Fibroblast of lung (primary cell): ENCODE measurements at regions not wholly inside any gene's neighbourhood (a gene's known extent, or its start where the extent isn't known, plus 50 kb on each side); places are given as distances from the start of the nearest gene placed in this dataset.

Source experiments
- DNase-seq, 2 donors: peaks; one replicate each; pipeline versions ENCODE4 v3.0.0 to v3.0.0-alpha.2; 2010; ENCODE audit warnings: low read depth in 2 of 2
- H2AFZ ChIP-seq: 2 replicates; pipeline ENCODE4 v1.5.1; 2012; ENCODE audit warnings: low read length, control low read depth, inconsistent platforms
- H3K27ac ChIP-seq: 2 replicates; pipeline ENCODE4 v1.5.1; 2011; ENCODE audit warnings: low read length, control low read depth; ENCODE audit not compliant: insufficient read depth
- H3K27me3 ChIP-seq: 2 replicates; pipeline ENCODE4 v1.5.1; 2011; ENCODE audit warnings: mild to moderate bottlenecking, low read length; ENCODE audit not compliant: control insufficient read depth, insufficient read depth
- H3K36me3 ChIP-seq: 2 replicates; pipeline ENCODE4 v1.5.1; 2011; ENCODE audit warnings: low read length; ENCODE audit not compliant: control insufficient read depth, insufficient read depth
- H3K4me1 ChIP-seq: 2 replicates; pipeline ENCODE4 v1.5.1; 2011; ENCODE audit warnings: low read length; ENCODE audit not compliant: control insufficient read depth, insufficient read depth; ENCODE audit errors: extremely low read depth
- H3K4me2 ChIP-seq: 2 replicates; pipeline ENCODE4 v1.5.1; 2011; ENCODE audit warnings: low read length, control low read depth; ENCODE audit not compliant: insufficient read depth; ENCODE audit errors: extremely low read depth
- H3K4me3 ChIP-seq, 4 experiments: fragments of 200-600 bp in 1 of 4; sonication (generic) in 1 of 4; replicated peaks in 1 of 4; 2 replicates each; pipeline ENCODE4 v1.5.1; 2011 to 2016; ENCODE audit warnings: low read length in 4 of 4, low read depth in 3 of 4, mild to moderate bottlenecking in 3 of 4, control low read depth in 2 of 4, inconsistent platforms in 1 of 4, mixed read lengths in 1 of 4; ENCODE audit not compliant: insufficient read depth in 1 of 4; ENCODE audit errors: control extremely low read depth in 1 of 4
- H3K79me2 ChIP-seq: 2 replicates; pipeline ENCODE4 v1.5.1; 2012; ENCODE audit warnings: mild to moderate bottlenecking, low read length, inconsistent platforms; ENCODE audit not compliant: control insufficient read depth, insufficient read depth
- H3K9ac ChIP-seq: 2 replicates; pipeline ENCODE4 v1.5.1; 2011; ENCODE audit warnings: mild to moderate bottlenecking, low read length, control low read depth; ENCODE audit not compliant: insufficient read depth
- H3K9me3 ChIP-seq: 2 replicates; pipeline ENCODE4 v1.5.1; 2012; ENCODE audit warnings: low read depth, low read length; ENCODE audit not compliant: control insufficient read depth, insufficient read depth
- H4K20me1 ChIP-seq: 2 replicates; pipeline ENCODE4 v1.5.1; 2011; ENCODE audit warnings: low read length; ENCODE audit not compliant: control insufficient read depth, insufficient read depth; ENCODE audit errors: extremely low read depth
- EZH2 ChIP-seq: IDR thresholded peaks from 2 replicates; pipeline ENCODE4 v1.5.1; 2012; ENCODE audit warnings: low read length, control low read depth, mild to moderate bottlenecking; ENCODE audit errors: missing control alignments
- TF ChIP-seq, protein P1 (sequence below), 2 donors: IDR thresholded peaks in 1 of 2; conservative IDR thresholded peaks in 1 of 2; 1 replicate in 1 of 2; 2 replicates in 1 of 2; pipeline ENCODE4 v1.5.1; 2011 to 2012; ENCODE audit warnings: low read length in 2 of 2, control low read depth in 1 of 2, inconsistent platforms in 1 of 2, low read depth in 1 of 2, mild to moderate bottlenecking in 1 of 2

DNA sequence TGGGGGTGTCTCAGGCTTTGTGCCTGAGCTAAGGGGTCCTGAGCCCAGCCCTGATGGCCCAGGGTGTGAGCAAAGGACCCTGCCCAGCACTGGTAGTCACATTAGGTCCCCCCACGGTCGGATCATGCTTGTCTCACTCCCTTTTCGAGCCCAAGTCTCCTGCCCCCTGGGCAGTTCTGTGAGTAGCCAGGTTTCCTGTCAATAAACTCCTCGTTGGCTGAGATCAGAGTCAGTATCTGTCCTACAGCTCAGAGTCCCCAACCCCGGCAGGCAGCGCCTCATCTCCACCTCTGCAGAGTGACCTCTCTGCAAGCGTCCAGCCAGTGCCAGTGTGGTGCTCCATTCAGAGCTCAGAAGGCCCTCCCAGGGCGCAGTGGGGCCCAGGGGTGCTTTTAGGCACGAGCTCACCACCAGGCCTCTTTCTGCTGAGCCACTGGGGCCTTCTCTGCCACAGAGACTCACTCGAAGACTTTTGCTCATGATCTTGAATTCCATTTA is 93.7 kb upstream of the PMEPA1 start:
- H3K79me2 ChIP-seq, result no peaks in the 10 kb centered on the region
- H3K4me3 ChIP-seq, result no peak overlapping the region
- H3K9me3 ChIP-seq, result no peaks in the 10 kb centered on the region
- no peak overlapping the region for H3K27ac ChIP-seq
- H3K4me1 ChIP-seq, result no peaks in the 10 kb centered on the region
- TF ChIP-seq, protein P1, sequence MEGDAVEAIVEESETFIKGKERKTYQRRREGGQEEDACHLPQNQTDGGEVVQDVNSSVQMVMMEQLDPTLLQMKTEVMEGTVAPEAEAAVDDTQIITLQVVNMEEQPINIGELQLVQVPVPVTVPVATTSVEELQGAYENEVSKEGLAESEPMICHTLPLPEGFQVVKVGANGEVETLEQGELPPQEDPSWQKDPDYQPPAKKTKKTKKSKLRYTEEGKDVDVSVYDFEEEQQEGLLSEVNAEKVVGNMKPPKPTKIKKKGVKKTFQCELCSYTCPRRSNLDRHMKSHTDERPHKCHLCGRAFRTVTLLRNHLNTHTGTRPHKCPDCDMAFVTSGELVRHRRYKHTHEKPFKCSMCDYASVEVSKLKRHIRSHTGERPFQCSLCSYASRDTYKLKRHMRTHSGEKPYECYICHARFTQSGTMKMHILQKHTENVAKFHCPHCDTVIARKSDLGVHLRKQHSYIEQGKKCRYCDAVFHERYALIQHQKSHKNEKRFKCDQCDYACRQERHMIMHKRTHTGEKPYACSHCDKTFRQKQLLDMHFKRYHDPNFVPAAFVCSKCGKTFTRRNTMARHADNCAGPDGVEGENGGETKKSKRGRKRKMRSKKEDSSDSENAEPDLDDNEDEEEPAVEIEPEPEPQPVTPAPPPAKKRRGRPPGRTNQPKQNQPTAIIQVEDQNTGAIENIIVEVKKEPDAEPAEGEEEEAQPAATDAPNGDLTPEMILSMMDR (conservative IDR thresholded peaks at IDR 0.05 in 1 of 2, IDR thresholded peaks at IDR 0.05 in 1 of 2; ENCODE audit: low read depth in 1 of 2, low read length in 2 of 2), result no peak
- TF ChIP-seq EZH2, result no peak
- DNase-seq, result no peak
- no peaks in the 10 kb centered on the region for H3K36me3 ChIP-seq
- H4K20me1 ChIP-seq, result no peaks in the 10 kb centered on the region
- no peak overlapping the region for H2AFZ ChIP-seq
- no peaks in the 10 kb centered on the region for H3K27me3 ChIP-seq
- H3K4me2 ChIP-seq, result no peak overlapping the region
- H3K9ac ChIP-seq, result no peak overlapping the region

DNA sequence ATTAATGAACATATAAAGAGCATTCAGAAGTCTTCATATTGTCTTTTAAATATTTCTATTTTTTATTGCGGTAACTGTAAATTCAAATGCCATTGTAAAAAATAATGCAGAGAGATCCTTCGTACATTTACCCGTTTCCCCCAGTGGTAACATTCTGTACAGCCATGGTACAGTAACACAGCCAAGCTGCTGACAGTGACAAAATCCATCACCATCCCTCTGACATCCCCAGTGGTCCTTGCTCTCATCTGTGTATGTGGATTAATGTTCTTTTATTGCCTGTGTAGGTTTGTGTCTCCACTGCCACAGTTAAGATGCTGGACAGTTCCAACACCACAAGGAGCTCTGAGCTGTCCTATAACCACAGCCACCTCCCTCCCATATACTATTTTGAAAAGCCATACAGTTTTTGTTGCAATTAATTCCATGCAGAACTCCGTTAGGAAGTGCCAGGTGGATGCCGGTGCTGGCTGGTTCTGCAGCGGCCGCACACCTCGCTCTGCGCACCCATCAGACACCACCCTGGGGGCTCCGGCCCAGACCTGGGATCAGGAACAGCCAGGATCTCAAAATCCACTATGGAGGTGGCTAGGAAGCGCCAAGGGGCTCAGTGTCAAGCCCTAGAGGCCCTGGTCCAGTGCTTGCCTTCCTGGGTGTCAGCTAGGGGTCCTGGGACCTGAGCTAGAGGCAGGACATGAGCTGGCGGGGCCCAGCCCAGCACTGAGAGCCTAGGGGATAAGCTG is 93.1 kb upstream of the PMEPA1 start:
- Histone ChIP-seq H3K4me1 (no peaks in the 10 kb centered on the region), H3K27ac (no peak overlapping the region), H3K27me3 (no peaks in the 10 kb centered on the region), H3K4me3 (no peak overlapping the region), H3K79me2 (no peaks in the 10 kb centered on the region), H3K36me3 (no peaks in the 10 kb centered on the region), H4K20me1 (no peaks in the 10 kb centered on the region), H3K9ac (no peak overlapping the region), H3K9me3 (no peaks in the 10 kb centered on the region), H2AFZ (no peak overlapping the region), H3K4me2 (no peak overlapping the region)
- no peak for DNase-seq
- no peak for TF ChIP-seq EZH2
- TF ChIP-seq, protein P1 (conservative IDR thresholded peaks at IDR 0.05 in 1 of 2, IDR thresholded peaks at IDR 0.05 in 1 of 2; ENCODE audit: low read depth in 1 of 2, low read length in 2 of 2), result no peak

DNA sequence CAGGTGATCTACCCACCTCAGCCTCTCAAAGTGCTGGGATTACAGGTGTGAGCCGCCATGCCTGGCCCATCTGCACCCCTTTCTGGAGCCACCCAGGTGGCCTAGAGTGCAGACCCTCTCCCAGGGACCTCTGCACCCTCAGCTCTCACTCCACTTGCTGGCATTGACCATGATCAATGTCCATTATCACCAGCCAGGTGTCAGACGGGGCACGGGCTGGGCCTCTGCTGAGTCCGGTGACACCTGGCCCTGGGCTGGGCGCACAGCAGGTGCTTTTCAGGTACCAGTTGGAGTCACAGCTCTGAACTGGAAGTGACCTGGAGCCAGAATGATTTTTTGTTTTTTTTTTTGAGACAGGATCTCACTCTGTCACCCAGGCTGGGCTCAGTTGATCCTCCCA is 91.8 kb upstream of the PMEPA1 start:
- Histone ChIP-seq H3K9ac (no peak overlapping the region), H3K4me1 (no peaks in the 10 kb centered on the region), H3K79me2 (no peaks in the 10 kb centered on the region), H3K4me3 (no peak overlapping the region), H4K20me1 (no peaks in the 10 kb centered on the region), H3K27me3 (no peaks in the 10 kb centered on the region), H3K27ac (no peak overlapping the region), H3K36me3 (no peaks in the 10 kb centered on the region), H2AFZ (no peak overlapping the region), H3K4me2 (no peak overlapping the region), H3K9me3 (no peaks in the 10 kb centered on the region)
- no peak for DNase-seq
- TF ChIP-seq, protein P1 (conservative IDR thresholded peaks at IDR 0.05 in 1 of 2, IDR thresholded peaks at IDR 0.05 in 1 of 2; ENCODE audit: low read depth in 1 of 2, low read length in 2 of 2), result no peak
- TF ChIP-seq EZH2, result no peak
